ENCODE measurements at regions not wholly inside any gene's neighbourhood (a gene's known extent, or its start where the extent isn't known, plus 50 kb on each side); places are given as distances from the start of the nearest gene placed in this dataset.

DNA sequence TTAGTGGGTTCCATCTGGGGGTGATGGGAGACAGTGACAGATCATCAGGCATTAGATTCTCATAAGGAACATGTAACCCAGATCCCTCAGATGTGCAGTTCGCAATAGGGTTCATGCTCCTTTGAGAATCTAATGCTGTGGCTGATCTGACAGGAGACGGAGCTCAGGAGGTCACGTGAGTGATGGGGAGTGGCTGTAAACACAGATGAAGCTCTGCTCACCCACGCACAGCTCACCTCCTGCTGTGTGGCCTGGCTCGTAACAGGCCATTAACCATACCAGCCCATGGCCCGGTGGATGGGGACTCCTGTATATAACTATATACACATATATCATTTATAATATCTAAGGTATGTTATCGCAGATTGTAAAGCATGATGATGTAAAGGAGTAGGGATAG lies 214.2 kb downstream of the MAF start:
- ATAC-seq (ENCODE audit: insufficient read depth, low read depth): no peak
- no peak overlapping the region for H3K27ac ChIP-seq (ENCODE audit: low read length)
- no peak overlapping the region for H2AFZ ChIP-seq (ENCODE audit: low read depth, low read length)

GRCh38 chr16:79381603-79382042 lies 218.9 kb downstream of the MAF start:
- Histone ChIP-seq H2AFZ (ENCODE audit: low read depth, low read length) (no peak overlapping the region), H3K9me3 (ENCODE audit: insufficient read depth, low read length, severe bottlenecking) (no peaks in the 10 kb centered on the region), H3K4me2 (ENCODE audit: insufficient read depth, low read length) (0 out of 2 replicates have a peak overlapping the region, but pooled peaks have one; percentile 25), H3K4me1 (ENCODE audit: insufficient read depth, low read length) (peaks cover 26% of the 10 kb centered on the region), H3K79me2 (ENCODE audit: insufficient read depth, low read length) (no peaks in the 10 kb centered on the region), H3K36me3 (ENCODE audit: insufficient read depth, low read length) (no peaks in the 10 kb centered on the region), H3K27ac (ENCODE audit: low read length) (peak overlapping the region; percentile 76), H3K9ac (ENCODE audit: low read depth, low read length) (no peak overlapping the region), H3K4me3 (ENCODE audit: low read depth in 1 of 2, low read length in 2 of 2) (no peak overlapping the region), H3K27me3 (ENCODE audit: insufficient read depth, low read length, poor library complexity) (no peaks in the 10 kb centered on the region), H4K20me1 (ENCODE audit: insufficient read depth, low read length) (no peaks in the 10 kb centered on the region)
- TF ChIP-seq, protein P1, sequence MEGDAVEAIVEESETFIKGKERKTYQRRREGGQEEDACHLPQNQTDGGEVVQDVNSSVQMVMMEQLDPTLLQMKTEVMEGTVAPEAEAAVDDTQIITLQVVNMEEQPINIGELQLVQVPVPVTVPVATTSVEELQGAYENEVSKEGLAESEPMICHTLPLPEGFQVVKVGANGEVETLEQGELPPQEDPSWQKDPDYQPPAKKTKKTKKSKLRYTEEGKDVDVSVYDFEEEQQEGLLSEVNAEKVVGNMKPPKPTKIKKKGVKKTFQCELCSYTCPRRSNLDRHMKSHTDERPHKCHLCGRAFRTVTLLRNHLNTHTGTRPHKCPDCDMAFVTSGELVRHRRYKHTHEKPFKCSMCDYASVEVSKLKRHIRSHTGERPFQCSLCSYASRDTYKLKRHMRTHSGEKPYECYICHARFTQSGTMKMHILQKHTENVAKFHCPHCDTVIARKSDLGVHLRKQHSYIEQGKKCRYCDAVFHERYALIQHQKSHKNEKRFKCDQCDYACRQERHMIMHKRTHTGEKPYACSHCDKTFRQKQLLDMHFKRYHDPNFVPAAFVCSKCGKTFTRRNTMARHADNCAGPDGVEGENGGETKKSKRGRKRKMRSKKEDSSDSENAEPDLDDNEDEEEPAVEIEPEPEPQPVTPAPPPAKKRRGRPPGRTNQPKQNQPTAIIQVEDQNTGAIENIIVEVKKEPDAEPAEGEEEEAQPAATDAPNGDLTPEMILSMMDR (IDR thresholded peaks at IDR 0.05; ENCODE audit: borderline replicate concordance, extremely low read depth, low read length, poor library complexity, severe bottlenecking): no peak
- DNase-seq (no peak), ATAC-seq (ENCODE audit: insufficient read depth, low read depth) (no peak)

More for the DNA sequence above, 214.2 kb downstream of the MAF start:
- Histone ChIP-seq H3K36me3 (ENCODE audit: insufficient read depth, low read length) (no peaks in the 10 kb centered on the region), H4K20me1 (ENCODE audit: insufficient read depth, low read length) (no peaks in the 10 kb centered on the region), H3K4me2 (ENCODE audit: insufficient read depth, low read length) (no peak overlapping the region), H3K9ac (ENCODE audit: low read depth, low read length) (no peak overlapping the region), H3K27me3 (ENCODE audit: insufficient read depth, low read length, poor library complexity) (no peaks in the 10 kb centered on the region), H3K9me3 (ENCODE audit: insufficient read depth, low read length, severe bottlenecking) (no peaks in the 10 kb centered on the region), H3K79me2 (ENCODE audit: insufficient read depth, low read length) (no peaks in the 10 kb centered on the region), H3K4me3 (ENCODE audit: low read depth in 1 of 2, low read length in 2 of 2) (no peak overlapping the region), H3K4me1 (ENCODE audit: insufficient read depth, low read length) (peaks cover 22% of the 10 kb centered on the region)
- no peak for DNase-seq
- TF ChIP-seq EZH2 (IDR thresholded peaks at IDR 0.05; ENCODE audit: borderline replicate concordance, low read depth, low read length, severe bottlenecking): no peak
- TF ChIP-seq, protein P1 (IDR thresholded peaks at IDR 0.05; ENCODE audit: borderline replicate concordance, extremely low read depth, low read length, poor library complexity, severe bottlenecking): no peak

DNA sequence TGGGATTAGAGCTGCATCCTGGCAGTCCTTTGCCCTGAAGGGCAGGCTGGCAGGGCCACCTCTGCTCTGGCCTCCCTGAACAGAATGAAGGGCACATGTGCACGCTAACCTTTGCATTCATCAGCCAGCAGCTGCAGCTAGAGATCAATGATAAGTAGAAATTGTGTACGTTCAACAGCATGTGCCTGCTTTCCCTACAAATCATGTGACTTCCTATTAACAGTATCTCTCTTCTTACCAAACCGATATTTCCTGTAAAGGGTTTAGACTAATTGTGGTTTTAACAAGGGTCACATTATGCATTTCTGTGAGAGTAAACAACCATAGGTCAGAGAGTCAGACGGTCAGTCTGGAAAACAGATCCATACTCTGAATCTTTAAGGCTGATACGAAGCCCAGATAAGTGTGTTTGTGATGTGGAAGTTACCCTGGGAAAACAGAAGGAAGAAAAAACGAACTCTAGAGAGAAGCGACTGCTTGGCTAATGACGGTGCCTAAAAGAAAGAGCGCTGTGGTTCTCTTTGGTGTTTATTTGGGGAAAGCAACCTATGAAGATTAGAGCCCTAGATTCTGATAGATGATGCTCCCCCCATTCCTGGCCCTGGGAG lies 219.4 kb downstream of the MAF start:
- peak overlapping the region; percentile 25 for H3K4me2 ChIP-seq (ENCODE audit: insufficient read depth, low read length)
- H3K9ac ChIP-seq (ENCODE audit: low read depth, low read length): peak overlapping the region; percentile 23; the same call in 1 of the 2 replicates

More for the DNA sequence above, 219.4 kb downstream of the MAF start:
- TF ChIP-seq, protein P1 (IDR thresholded peaks at IDR 0.05; ENCODE audit: borderline replicate concordance, extremely low read depth, low read length, poor library complexity, severe bottlenecking): no peak
- no peak for TF ChIP-seq EZH2 (IDR thresholded peaks at IDR 0.05; ENCODE audit: borderline replicate concordance, low read depth, low read length, severe bottlenecking)
- Histone ChIP-seq H2AFZ (ENCODE audit: low read depth, low read length) (peak overlapping the region; percentile 34; the same call in 1 of the 2 replicates), H3K27me3 (ENCODE audit: insufficient read depth, low read length, poor library complexity) (no peaks in the 10 kb centered on the region), H4K20me1 (ENCODE audit: insufficient read depth, low read length) (no peaks in the 10 kb centered on the region), H3K36me3 (ENCODE audit: insufficient read depth, low read length) (no peaks in the 10 kb centered on the region), H3K4me3 (ENCODE audit: low read depth in 1 of 2, low read length in 2 of 2) (no peak overlapping the region), H3K9me3 (ENCODE audit: insufficient read depth, low read length, severe bottlenecking) (no peaks in the 10 kb centered on the region), H3K4me1 (ENCODE audit: insufficient read depth, low read length) (peaks cover 26% of the 10 kb centered on the region), H3K79me2 (ENCODE audit: insufficient read depth, low read length) (no peaks in the 10 kb centered on the region), H3K27ac (ENCODE audit: low read length) (peak overlapping the region; percentile 76)
- DNase-seq: peak; percentile 42
- ATAC-seq (ENCODE audit: insufficient read depth, low read depth): peak; percentile 92

All from DND-41 (cell line).